CD4-positive, alpha-beta T cell treated with Interferon alpha-2 for 1 hour (primary cell): ENCODE measurements at regions not wholly inside any gene's neighbourhood (a gene's known extent, or its start where the extent isn't known, plus 50 kb on each side); places are given as distances from the start of the nearest gene placed in this dataset.

ENCODE experiments used
- DNase-seq, 2 donors: peaks; one replicate each; pipeline ENCODE4 v3.0.0-alpha.2; 2020 to 2022

DNA sequence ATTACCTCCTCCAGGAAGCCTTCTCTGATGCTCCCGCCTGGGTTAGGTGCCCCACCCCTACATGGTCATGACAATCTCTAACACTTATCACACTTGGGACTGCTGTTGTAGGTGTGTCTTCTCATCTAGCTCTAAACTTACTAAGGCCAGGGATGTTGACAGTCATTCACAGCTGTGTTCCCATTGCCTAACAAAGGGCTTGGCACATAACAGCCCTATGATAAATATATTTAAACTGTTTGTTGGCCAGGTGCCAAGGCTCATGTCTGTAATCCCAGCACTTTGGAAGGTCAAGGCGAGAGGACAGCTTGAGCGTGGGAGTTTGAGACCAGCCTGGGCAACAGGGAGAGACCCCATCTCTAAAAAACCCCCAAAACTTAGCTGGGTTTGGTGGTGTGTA, 98.8 kb upstream of the RGS6 start:
- DNase-seq: no peak

DNA sequence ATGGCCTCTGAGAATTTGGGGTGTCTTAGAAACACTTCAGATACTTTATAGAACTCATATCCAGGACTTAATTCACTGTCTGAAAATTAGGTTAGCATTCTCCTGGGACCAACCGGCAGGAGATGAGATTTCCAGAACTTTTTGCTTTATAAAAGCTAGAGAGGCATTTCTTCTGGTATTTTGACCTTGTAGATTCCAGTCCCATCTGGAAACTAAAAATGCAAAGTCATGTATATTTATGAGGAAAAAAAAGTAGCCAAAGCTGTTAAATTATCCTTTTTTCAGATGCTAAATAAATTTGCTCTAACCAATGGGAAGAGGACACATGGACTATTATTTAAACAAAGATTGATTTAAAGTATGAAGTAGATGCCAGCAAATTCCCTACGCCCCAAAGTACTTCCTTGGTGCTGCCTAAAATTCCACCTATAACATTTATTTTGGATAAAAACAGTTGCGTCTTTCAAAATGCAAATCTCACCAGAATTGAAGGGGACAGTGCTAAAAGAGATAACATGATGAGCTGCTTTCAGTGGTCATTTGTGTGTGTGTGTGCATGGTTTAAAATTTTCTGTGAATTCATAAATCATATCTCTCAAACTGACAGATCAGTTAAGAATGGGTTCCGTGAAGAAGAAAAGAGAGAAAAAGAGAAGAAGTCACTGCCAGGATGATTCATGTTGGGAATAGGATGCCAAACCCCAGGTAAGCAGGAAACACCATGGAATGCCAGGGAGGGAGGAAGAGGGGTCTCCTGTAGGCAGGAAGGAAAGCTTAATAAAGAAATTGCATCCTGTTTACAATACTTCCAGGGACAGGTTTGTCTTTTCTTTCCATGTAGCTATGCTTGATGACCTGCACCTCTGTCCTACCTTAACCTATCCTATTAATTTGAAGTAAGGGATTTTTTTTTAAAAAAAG, 97.7 kb upstream of the RGS6 start:
- no peak for DNase-seq

DNA sequence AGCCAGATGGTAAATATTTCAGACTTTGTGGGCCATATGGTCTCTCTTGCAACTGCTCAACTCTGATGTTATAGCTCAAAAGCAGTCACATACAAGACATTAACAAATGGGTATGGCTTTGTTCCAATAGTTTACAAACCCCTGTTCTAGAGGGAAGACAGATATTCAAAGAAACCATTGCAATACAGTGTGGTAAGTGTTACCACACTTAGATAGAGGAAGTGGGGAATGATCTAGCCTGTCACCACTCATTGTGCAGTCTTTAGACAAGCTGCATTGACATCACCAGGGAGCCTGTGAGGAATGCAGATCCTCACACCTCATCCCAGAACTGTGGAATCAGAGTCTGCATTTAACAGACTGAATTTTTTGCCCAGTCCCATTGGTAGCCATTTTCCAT, 80.0 kb upstream of the RGS6 start:
- DNase-seq: no peak

DNA sequence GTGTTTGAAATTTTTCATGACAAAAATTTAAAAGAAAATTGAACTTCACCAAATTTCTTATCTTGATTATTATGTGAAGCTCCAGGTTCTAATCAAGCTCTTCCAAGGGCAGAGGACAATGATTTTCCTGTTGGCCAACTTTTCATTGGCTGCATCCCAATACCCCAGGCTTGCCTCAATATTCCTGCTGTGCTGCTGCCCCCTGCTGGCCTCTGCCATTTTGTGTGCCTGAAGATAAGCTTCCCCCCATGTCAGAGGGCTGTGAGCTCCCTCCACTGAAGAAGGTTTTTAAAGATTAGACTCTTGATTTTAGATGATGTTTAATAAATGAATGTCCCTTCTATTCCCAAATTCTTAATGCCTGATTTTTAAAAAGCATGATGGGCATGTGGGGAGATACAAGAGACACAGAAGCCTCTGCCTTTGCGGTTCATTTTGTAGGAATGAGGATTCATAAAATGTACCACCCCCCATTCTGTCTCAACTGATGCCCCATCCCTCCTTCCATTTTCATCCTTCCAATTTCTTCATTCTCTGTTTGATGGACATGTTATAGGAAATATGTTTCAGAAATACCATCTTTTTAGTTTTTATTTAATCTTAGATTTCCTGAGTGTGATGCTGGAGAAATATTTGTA, 76.7 kb upstream of the RGS6 start:
- peak; percentile 3 to 37 for DNase-seq

DNA sequence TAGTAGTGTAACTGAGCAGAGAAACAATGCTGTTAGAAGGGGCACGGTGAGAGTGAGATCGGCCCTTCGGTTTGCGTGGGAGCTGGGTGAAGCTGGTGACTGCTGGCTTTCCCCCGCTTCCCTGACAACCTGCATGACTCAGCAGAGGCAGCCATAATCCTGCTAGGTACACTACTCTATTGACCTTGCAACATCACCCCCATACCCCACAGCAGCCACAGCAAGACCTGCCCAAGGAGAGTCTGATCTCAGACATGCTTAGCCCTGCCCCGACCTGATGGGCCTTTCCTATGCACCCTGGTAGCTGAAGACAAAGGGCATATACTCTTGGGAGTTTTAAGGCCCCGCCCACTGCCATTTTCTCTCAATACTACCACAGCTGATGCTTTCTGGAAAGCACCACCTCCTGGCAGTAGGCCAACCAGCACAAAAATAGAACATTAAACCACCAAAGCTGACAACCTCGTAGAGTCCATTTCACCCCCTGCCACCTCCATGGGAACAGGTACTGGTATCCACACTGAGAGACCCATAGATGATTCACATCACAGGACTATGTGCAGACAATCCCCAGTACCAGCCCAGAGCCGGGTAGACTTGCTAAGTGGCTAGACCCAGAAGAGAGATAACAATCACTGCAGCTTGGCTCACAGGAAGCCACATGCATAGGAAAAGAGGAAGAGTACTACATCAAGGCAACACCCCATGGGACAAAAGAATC, 75.9 kb upstream of the RGS6 start:
- DNase-seq: peak in 1 of 2 donors; percentile 8

DNA sequence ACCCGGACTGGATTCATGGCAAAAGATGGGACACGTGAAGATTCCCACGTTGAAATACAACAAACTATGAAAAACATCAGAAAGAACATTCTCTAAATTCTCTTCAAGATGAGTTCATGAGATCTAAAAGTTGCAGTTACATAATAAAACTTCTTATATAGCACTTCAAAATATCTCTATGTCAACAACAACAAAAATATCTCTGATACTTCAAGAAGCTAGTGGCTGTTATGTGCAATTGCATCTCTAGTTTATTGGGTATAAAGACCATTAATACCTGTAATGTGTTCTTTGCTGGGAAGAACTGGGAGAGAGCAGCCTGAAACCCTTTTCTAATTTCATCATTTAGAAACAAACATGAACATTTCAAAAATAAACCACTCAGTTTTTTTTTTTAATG, 69.2 kb upstream of the RGS6 start:
- no peak for DNase-seq

DNA sequence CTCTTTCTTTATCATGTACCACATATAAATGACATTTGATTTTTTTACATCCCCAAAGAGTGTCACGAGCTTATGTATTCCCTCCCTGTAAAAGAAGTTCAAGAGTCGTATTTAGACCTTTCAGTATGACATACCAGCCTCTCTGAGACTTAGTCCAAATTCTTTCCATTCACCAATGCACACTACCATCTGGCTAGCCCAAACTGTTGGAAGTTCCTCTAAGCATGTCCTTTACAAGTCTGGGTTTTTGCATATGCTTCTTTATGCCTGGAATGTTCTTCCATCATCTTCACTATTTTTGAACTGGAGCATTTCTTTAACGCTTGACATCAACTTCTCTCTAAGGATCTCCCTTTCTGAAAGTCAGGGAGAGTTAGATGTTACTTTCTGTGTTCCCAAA, 68.5 kb upstream of the RGS6 start:
- no peak for DNase-seq
